ENCODE measurements at regions not wholly inside any gene's neighbourhood (a gene's known extent, or its start where the extent isn't known, plus 50 kb on each side); places are given as distances from the start of the nearest gene placed in this dataset.

- ChIA-PET CTCF (no interaction called here), POLR2A (no interaction called here)
- TF ChIP-seq NR1H2 (CRISPR knock-in tag; IDR thresholded peaks at IDR 0.05), result no peak
- no peak for TF ChIP-seq GRHL2 (CRISPR knock-in tag; IDR thresholded peaks at IDR 0.05; ENCODE audit: insufficient replicate concordance, severe bottlenecking)
- TF ChIP-seq ATF1 (CRISPR knock-in tag; IDR thresholded peaks at IDR 0.05), result no peak
- TF ChIP-seq CBFB (CRISPR knock-in tag; IDR thresholded peaks at IDR 0.05; ENCODE audit: low read depth), result no peak
- no peak for TF ChIP-seq JAZF1 (CRISPR knock-in tag; IDR thresholded peaks at IDR 0.05)
- TF ChIP-seq ZNF317 (CRISPR knock-in tag; IDR thresholded peaks at IDR 0.05; ENCODE audit: borderline replicate concordance, low read depth), result no peak
- TF ChIP-seq, protein P1, sequence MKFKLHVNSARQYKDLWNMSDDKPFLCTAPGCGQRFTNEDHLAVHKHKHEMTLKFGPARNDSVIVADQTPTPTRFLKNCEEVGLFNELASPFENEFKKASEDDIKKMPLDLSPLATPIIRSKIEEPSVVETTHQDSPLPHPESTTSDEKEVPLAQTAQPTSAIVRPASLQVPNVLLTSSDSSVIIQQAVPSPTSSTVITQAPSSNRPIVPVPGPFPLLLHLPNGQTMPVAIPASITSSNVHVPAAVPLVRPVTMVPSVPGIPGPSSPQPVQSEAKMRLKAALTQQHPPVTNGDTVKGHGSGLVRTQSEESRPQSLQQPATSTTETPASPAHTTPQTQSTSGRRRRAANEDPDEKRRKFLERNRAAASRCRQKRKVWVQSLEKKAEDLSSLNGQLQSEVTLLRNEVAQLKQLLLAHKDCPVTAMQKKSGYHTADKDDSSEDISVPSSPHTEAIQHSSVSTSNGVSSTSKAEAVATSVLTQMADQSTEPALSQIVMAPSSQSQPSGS (CRISPR knock-in tag; IDR thresholded peaks at IDR 0.05; ENCODE audit: borderline replicate concordance, low read depth), result no peak
- no peak for TF ChIP-seq TEAD4 (CRISPR knock-in tag; IDR thresholded peaks at IDR 0.05)
- TF ChIP-seq MXD4 (CRISPR knock-in tag; IDR thresholded peaks at IDR 0.05; ENCODE audit: borderline replicate concordance), result no peak
- TF ChIP-seq ZMAT4 (CRISPR knock-in tag; IDR thresholded peaks at IDR 0.05), result no peak
- TF ChIP-seq CREB1 (CRISPR knock-in tag; IDR thresholded peaks at IDR 0.05), result no peak
- TF ChIP-seq SMAD3 (CRISPR knock-in tag; IDR thresholded peaks at IDR 0.05; ENCODE audit: borderline replicate concordance), result no peak
- no peak for TF ChIP-seq NFATC4 (CRISPR knock-in tag; IDR thresholded peaks at IDR 0.05)
- TF ChIP-seq MLX (CRISPR knock-in tag; IDR thresholded peaks at IDR 0.05), result no peak
- TF ChIP-seq, protein P2, sequence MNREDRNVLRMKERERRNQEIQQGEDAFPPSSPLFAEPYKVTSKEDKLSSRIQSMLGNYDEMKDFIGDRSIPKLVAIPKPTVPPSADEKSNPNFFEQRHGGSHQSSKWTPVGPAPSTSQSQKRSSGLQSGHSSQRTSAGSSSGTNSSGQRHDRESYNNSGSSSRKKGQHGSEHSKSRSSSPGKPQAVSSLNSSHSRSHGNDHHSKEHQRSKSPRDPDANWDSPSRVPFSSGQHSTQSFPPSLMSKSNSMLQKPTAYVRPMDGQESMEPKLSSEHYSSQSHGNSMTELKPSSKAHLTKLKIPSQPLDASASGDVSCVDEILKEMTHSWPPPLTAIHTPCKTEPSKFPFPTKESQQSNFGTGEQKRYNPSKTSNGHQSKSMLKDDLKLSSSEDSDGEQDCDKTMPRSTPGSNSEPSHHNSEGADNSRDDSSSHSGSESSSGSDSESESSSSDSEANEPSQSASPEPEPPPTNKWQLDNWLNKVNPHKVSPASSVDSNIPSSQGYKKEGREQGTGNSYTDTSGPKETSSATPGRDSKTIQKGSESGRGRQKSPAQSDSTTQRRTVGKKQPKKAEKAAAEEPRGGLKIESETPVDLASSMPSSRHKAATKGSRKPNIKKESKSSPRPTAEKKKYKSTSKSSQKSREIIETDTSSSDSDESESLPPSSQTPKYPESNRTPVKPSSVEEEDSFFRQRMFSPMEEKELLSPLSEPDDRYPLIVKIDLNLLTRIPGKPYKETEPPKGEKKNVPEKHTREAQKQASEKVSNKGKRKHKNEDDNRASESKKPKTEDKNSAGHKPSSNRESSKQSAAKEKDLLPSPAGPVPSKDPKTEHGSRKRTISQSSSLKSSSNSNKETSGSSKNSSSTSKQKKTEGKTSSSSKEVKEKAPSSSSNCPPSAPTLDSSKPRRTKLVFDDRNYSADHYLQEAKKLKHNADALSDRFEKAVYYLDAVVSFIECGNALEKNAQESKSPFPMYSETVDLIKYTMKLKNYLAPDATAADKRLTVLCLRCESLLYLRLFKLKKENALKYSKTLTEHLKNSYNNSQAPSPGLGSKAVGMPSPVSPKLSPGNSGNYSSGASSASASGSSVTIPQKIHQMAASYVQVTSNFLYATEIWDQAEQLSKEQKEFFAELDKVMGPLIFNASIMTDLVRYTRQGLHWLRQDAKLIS (CRISPR knock-in tag; IDR thresholded peaks at IDR 0.05; ENCODE audit: borderline replicate concordance), result no peak
- no peak for TF ChIP-seq KAT7 (CRISPR knock-in tag; IDR thresholded peaks at IDR 0.05; ENCODE audit: borderline replicate concordance)
- Mint-ChIP-seq H3K4me3 (no peak overlapping the region), H3K27ac (no peak overlapping the region), H3K27me3 (ENCODE audit: low read depth) (peaks cover 9% of the 10 kb centered on the region), H3K4me1 (peaks cover 33% of the 10 kb centered on the region), H3K36me3 (no peaks in the 10 kb centered on the region), H3K9me3 (no peaks in the 10 kb centered on the region)
- ATAC-seq, result peak; percentile 56
- no peak for DNase-seq (ENCODE audit: low spot score)
Observed at GRCh38 chr20:11791316-11791715, 126.4 kb upstream of the BTBD3 start.

DNA sequence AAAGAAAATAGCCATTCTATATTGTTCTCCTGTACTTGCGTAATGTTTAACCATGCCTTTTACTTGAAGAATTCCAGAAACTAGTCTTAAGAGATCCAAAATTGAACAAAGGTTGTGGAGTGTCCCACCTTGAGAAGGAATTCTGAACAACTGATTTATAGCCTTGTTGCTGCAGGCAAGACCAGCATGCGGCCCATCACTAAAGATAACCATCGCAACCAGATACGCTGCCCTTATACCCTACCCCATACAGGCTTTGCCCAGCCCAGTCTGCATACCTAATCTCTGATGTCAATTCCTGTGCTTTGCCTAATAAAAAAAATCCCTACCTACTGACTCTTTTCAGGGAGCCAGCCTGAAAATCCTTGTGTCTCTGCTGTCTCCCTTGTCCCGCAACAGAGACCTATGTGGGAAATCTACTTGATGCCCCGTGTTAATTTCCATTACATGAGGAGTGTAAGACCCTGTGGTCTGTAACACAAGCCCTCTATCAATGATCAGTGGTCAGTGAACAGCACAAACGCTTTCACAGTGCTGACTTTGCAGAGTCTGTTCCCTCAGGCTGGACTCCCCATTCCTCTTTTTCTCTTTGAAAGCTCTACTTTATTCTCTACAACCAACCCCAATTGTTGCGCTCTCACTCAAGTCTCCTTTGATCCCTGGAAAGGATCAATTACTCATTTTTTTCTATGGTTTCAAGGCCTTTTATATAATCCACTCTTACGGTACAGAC, 125.7 kb upstream of the BTBD3 start:
- H3K4me1 Mint-ChIP-seq, result peaks cover 28% of the 10 kb centered on the region
- TF ChIP-seq CBFB (CRISPR knock-in tag; IDR thresholded peaks at IDR 0.05; ENCODE audit: low read depth) (no peak), ZNF138 (CRISPR knock-in tag; conservative IDR thresholded peaks at IDR 0.05) (no peak), NFYB (CRISPR knock-in tag; conservative IDR thresholded peaks at IDR 0.05; ENCODE audit: low read depth) (no peak), ZNF219 (CRISPR knock-in tag; IDR thresholded peaks at IDR 0.05; ENCODE audit: borderline replicate concordance) (no peak), RELA (CRISPR knock-in tag; IDR thresholded peaks at IDR 0.05; ENCODE audit: borderline replicate concordance) (no peak), ZMAT4 (CRISPR knock-in tag; IDR thresholded peaks at IDR 0.05) (no peak), OVOL2 (CRISPR knock-in tag; IDR thresholded peaks at IDR 0.05; ENCODE audit: borderline replicate concordance) (no peak), SOX15 (CRISPR knock-in tag; IDR thresholded peaks at IDR 0.05) (no peak)
- TF ChIP-seq, protein P3, sequence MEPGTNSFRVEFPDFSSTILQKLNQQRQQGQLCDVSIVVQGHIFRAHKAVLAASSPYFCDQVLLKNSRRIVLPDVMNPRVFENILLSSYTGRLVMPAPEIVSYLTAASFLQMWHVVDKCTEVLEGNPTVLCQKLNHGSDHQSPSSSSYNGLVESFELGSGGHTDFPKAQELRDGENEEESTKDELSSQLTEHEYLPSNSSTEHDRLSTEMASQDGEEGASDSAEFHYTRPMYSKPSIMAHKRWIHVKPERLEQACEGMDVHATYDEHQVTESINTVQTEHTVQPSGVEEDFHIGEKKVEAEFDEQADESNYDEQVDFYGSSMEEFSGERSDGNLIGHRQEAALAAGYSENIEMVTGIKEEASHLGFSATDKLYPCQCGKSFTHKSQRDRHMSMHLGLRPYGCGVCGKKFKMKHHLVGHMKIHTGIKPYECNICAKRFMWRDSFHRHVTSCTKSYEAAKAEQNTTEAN (CRISPR knock-in tag; IDR thresholded peaks at IDR 0.05), result no peak
- DNase-seq (ENCODE audit: low spot score), result no peak
- H3K9me3 Mint-ChIP-seq, result no peaks in the 10 kb centered on the region
- ATAC-seq, result peak; percentile 83
- peaks cover 7% of the 10 kb centered on the region for H3K27me3 Mint-ChIP-seq (ENCODE audit: low read depth)
- ChIA-PET CTCF (no interaction called here), POLR2A (no interaction called here)
- H3K36me3 Mint-ChIP-seq, result no peaks in the 10 kb centered on the region
- H3K4me3 Mint-ChIP-seq, result no peak overlapping the region
- no peak overlapping the region for H3K27ac Mint-ChIP-seq
